ENCODE measurements at regions not wholly inside any gene's neighbourhood (a gene's known extent, or its start where the extent isn't known, plus 50 kb on each side); places are given as distances from the start of the nearest gene placed in this dataset.

GRCh38 chr5:128825826-128826225 is 139.5 kb upstream of the SLC27A6 start:
- H3K9me3 ChIP-seq: no peaks in the 10 kb centered on the region
- DNase-seq: no peak
- no peaks in the 10 kb centered on the region for H3K36me3 ChIP-seq (ENCODE audit: low read depth, missing control alignments)
- H3K27me3 ChIP-seq: no peaks in the 10 kb centered on the region
- no peak overlapping the region for H3K4me3 ChIP-seq
- 76 to 85% methylated on average over 1 of the region's 1 CpG for WGBS, 2 donors
- H3K4me1 ChIP-seq: no peaks in the 10 kb centered on the region
- intact Hi-C loops (cut with DNase I; ENCODE audit: low total_unique reads): no loop called here
- TF ChIP-seq, protein P1, sequence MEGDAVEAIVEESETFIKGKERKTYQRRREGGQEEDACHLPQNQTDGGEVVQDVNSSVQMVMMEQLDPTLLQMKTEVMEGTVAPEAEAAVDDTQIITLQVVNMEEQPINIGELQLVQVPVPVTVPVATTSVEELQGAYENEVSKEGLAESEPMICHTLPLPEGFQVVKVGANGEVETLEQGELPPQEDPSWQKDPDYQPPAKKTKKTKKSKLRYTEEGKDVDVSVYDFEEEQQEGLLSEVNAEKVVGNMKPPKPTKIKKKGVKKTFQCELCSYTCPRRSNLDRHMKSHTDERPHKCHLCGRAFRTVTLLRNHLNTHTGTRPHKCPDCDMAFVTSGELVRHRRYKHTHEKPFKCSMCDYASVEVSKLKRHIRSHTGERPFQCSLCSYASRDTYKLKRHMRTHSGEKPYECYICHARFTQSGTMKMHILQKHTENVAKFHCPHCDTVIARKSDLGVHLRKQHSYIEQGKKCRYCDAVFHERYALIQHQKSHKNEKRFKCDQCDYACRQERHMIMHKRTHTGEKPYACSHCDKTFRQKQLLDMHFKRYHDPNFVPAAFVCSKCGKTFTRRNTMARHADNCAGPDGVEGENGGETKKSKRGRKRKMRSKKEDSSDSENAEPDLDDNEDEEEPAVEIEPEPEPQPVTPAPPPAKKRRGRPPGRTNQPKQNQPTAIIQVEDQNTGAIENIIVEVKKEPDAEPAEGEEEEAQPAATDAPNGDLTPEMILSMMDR (IDR thresholded peaks at IDR 0.05): no peak
- TF ChIP-seq POLR2A (IDR thresholded peaks at IDR 0.05): no peak
- no peak overlapping the region for H3K27ac ChIP-seq

DNA sequence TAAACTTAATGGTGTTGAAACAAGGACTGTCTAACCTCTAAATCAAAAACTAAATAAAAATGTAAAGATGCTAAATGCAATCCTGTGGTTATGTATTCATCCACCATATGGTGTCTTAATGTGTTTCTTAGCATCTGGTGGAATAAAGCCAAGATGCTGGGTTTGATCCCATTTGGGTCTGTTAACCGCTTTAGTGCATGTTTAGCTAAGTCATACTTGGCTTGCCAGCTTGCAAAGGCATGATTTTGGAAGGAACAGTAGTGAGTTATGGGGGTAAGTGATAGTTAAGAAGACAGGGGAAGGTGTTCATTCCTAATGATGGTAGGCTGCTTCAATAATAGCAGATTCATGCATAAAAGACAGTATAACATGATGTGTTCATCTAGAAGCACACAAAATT is 139.0 kb upstream of the SLC27A6 start:
- no peaks in the 10 kb centered on the region for H3K27me3 ChIP-seq
- no peak overlapping the region for H3K4me3 ChIP-seq
- intact Hi-C loops (cut with DNase I; ENCODE audit: low total_unique reads): no loop called here
- 96 to 100% methylated on average over 1 of the region's 1 CpG for WGBS, 2 donors
- H3K9me3 ChIP-seq: no peaks in the 10 kb centered on the region
- H3K36me3 ChIP-seq (ENCODE audit: low read depth, missing control alignments): no peaks in the 10 kb centered on the region
- DNase-seq: no peak
- no peak overlapping the region for H3K27ac ChIP-seq
- TF ChIP-seq POLR2A (IDR thresholded peaks at IDR 0.05): no peak
- TF ChIP-seq, protein P1 (IDR thresholded peaks at IDR 0.05): no peak
- H3K4me1 ChIP-seq: no peaks in the 10 kb centered on the region

- WGBS, 2 donors: 90 to 91% methylated on average over 5 of the region's 5 CpGs
- no peaks in the 10 kb centered on the region for H3K9me3 ChIP-seq
- no peak for DNase-seq
- no peaks in the 10 kb centered on the region for H3K27me3 ChIP-seq
- H3K4me1 ChIP-seq: no peaks in the 10 kb centered on the region
- no peaks in the 10 kb centered on the region for H3K36me3 ChIP-seq (ENCODE audit: low read depth, missing control alignments)
- no peak overlapping the region for H3K27ac ChIP-seq
- TF ChIP-seq, protein P1 (IDR thresholded peaks at IDR 0.05): no peak
- TF ChIP-seq POLR2A (IDR thresholded peaks at IDR 0.05): no peak
- intact Hi-C loops (cut with DNase I; ENCODE audit: low total_unique reads): no loop called here
- no peak overlapping the region for H3K4me3 ChIP-seq
Measured at GRCh38 chr5:128836571-128836970, 128.7 kb upstream of the SLC27A6 start.

- Histone ChIP-seq H3K27ac (no peak overlapping the region), H3K36me3 (ENCODE audit: low read depth, missing control alignments) (no peaks in the 10 kb centered on the region), H3K27me3 (no peaks in the 10 kb centered on the region), H3K9me3 (no peaks in the 10 kb centered on the region), H3K4me1 (no peaks in the 10 kb centered on the region), H3K4me3 (no peak overlapping the region)
- DNase-seq: no peak
- no peak for TF ChIP-seq POLR2A (IDR thresholded peaks at IDR 0.05)
- TF ChIP-seq, protein P1 (IDR thresholded peaks at IDR 0.05): no peak
- intact Hi-C loops (cut with DNase I; ENCODE audit: low total_unique reads): no loop called here
Measured at GRCh38 chr5:128838623-128839022, 126.7 kb upstream of the SLC27A6 start.

GRCh38 chr5:128842241-128842640 is 123.0 kb upstream of the SLC27A6 start:
- intact Hi-C loops (cut with DNase I; ENCODE audit: low total_unique reads): loop anchor here (10.0 kb wide), 2 partner anchors 167 to 627 kb away; no protein-coding TSS in a partner anchor
- no peaks in the 10 kb centered on the region for H3K36me3 ChIP-seq (ENCODE audit: low read depth, missing control alignments)
- no peaks in the 10 kb centered on the region for H3K9me3 ChIP-seq
- TF ChIP-seq, protein P1 (IDR thresholded peaks at IDR 0.05): no peak
- H3K4me3 ChIP-seq: no peak overlapping the region
- H3K4me1 ChIP-seq: no peaks in the 10 kb centered on the region
- H3K27me3 ChIP-seq: no peaks in the 10 kb centered on the region
- no peak for DNase-seq
- no peak overlapping the region for H3K27ac ChIP-seq

Data from testis (tissue), 2 donors.